GM23338 (cell line): ENCODE measurements at regions not wholly inside any gene's neighbourhood (a gene's known extent, or its start where the extent isn't known, plus 50 kb on each side); places are given as distances from the start of the nearest gene placed in this dataset.

Source experiments
- CREB1 ChIP-seq: fragments of 250-450 bp; sonication (Bioruptor Pico); IDR thresholded peaks from 2 replicates; pipeline ENCODE4 v1.5.0; 2020; ENCODE audit warnings: low read depth, mild to moderate bottlenecking, moderate library complexity
- EZH2 ChIP-seq: fragments of 200-600 bp; sonication (generic); IDR thresholded peaks from one replicate; pipeline ENCODE4 v1.8.0; 2017; ENCODE audit warnings: antibody characterized with exemption, mild to moderate bottlenecking, low read depth; ENCODE audit not compliant: unreplicated experiment
- EZH2phosphoT487 ChIP-seq: fragments of 200-600 bp; sonication (generic); IDR thresholded peaks from one replicate; pipeline ENCODE4 v1.8.1; 2018; ENCODE audit warnings: antibody characterized with exemption; ENCODE audit not compliant: unreplicated experiment
- JUNB ChIP-seq: IDR thresholded peaks from one replicate; pipeline ENCODE4 v1.6.1; 2016; ENCODE audit warnings: antibody characterized with exemption; ENCODE audit not compliant: unreplicated experiment
- NANOG ChIP-seq: IDR thresholded peaks from 2 replicates; pipeline ENCODE4 v1.6.1; 2016; ENCODE audit warnings: antibody characterized with exemption, borderline replicate concordance
- POLR2AphosphoS5 ChIP-seq: IDR thresholded peaks from 2 replicates; pipeline ENCODE4 v1.6.1; 2016; ENCODE audit warnings: antibody characterized with exemption, low read depth
- REST ChIP-seq: IDR thresholded peaks from one replicate; pipeline ENCODE4 v1.6.1; 2018; ENCODE audit warnings: antibody characterized with exemption; ENCODE audit not compliant: unreplicated experiment
- STAT1 ChIP-seq: IDR thresholded peaks from one replicate; pipeline ENCODE4 v1.6.1; 2016; ENCODE audit warnings: antibody characterized with exemption; ENCODE audit not compliant: unreplicated experiment
- ZNF114 ChIP-seq: fragments of 250-450 bp; sonication (Bioruptor Pico); IDR thresholded peaks from 2 replicates; pipeline ENCODE4 v1.5.0; 2020; ENCODE audit warnings: mild to moderate bottlenecking, moderate library complexity
- ZNF462 ChIP-seq: fragments of 250-450 bp; sonication (Bioruptor Pico); IDR thresholded peaks from 2 replicates; pipeline ENCODE4 v1.5.0; 2020; ENCODE audit warnings: mild to moderate bottlenecking, moderate library complexity
- TF ChIP-seq, protein P1 (sequence below), 2 experiments: fragments of 200-600 bp in 1 of 2; sonication (generic) in 1 of 2; conservative IDR thresholded peaks; 2 replicates each; pipeline versions ENCODE4 v1.5.1 to v1.6.1; 2016 to 2017; ENCODE audit warnings: antibody characterized with exemption in 2 of 2, low read depth in 2 of 2, mild to moderate bottlenecking in 2 of 2, moderate library complexity in 1 of 2

GRCh38 chr2:8238521-8239230 is 443.2 kb upstream of the ID2 start (continued):
- TF ChIP-seq ZNF462 (CRISPR knock-in tag) (no peak), POLR2AphosphoS5 (no peak), ZNF114 (CRISPR knock-in tag) (no peak), EZH2 (no peak), EZH2phosphoT487 (no peak), JUNB (no peak), CREB1 (no peak), NANOG (no peak), STAT1 (no peak), REST (no peak)
- TF ChIP-seq, protein P1, sequence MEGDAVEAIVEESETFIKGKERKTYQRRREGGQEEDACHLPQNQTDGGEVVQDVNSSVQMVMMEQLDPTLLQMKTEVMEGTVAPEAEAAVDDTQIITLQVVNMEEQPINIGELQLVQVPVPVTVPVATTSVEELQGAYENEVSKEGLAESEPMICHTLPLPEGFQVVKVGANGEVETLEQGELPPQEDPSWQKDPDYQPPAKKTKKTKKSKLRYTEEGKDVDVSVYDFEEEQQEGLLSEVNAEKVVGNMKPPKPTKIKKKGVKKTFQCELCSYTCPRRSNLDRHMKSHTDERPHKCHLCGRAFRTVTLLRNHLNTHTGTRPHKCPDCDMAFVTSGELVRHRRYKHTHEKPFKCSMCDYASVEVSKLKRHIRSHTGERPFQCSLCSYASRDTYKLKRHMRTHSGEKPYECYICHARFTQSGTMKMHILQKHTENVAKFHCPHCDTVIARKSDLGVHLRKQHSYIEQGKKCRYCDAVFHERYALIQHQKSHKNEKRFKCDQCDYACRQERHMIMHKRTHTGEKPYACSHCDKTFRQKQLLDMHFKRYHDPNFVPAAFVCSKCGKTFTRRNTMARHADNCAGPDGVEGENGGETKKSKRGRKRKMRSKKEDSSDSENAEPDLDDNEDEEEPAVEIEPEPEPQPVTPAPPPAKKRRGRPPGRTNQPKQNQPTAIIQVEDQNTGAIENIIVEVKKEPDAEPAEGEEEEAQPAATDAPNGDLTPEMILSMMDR (conservative IDR thresholded peaks at IDR 0.05; ENCODE audit: low read depth in 2 of 2) = no peak
